CD14-positive monocyte (primary cell): ENCODE measurements at regions not wholly inside any gene's neighbourhood (a gene's known extent, or its start where the extent isn't known, plus 50 kb on each side); places are given as distances from the start of the nearest gene placed in this dataset.

Source experiments
- DNase-seq, 3 donors: peaks; one replicate each; pipeline ENCODE4 v3.0.0-alpha.2; 2011 to 2022
- H2AFZ ChIP-seq: 2 replicates; pipeline ENCODE4 v1.6.0; 2012; ENCODE audit warnings: mild to moderate bottlenecking, low read depth, low read length, inconsistent platforms; ENCODE audit not compliant: insufficient read depth, poor library complexity, severe bottlenecking
- H3K27ac ChIP-seq, 2 donors: 1 replicate in 1 of 2; 2 replicates in 1 of 2; pipeline ENCODE4 v1.5.1; 2012 to 2013; ENCODE audit warnings: low read length in 2 of 2, control low read depth in 1 of 2, inconsistent platforms in 1 of 2, low read depth in 1 of 2, mild to moderate bottlenecking in 1 of 2
- H3K27me3 ChIP-seq, 2 donors: one replicate each; pipeline versions ENCODE4 v1.6.0 to v1.6.1; 2011 to 2013; ENCODE audit warnings: low read length in 2 of 2; ENCODE audit not compliant: control insufficient read depth in 2 of 2, insufficient read depth in 2 of 2
- H3K36me3 ChIP-seq, 2 donors: replicated peaks in 1 of 2; 1 replicate in 1 of 2; 2 replicates in 1 of 2; pipeline versions ENCODE4 v1.5.1 to v1.6.1; 2012 to 2013; ENCODE audit warnings: low read length in 2 of 2, control low read depth in 1 of 2, inconsistent platforms in 1 of 2, mild to moderate bottlenecking in 1 of 2; ENCODE audit not compliant: insufficient read depth in 2 of 2, control insufficient read depth in 1 of 2
- H3K4me1 ChIP-seq, 2 donors: 1 replicate in 1 of 2; 2 replicates in 1 of 2; pipeline versions ENCODE4 v1.5.1 to v1.6.1; 2012 to 2013; ENCODE audit warnings: low read length in 2 of 2, control low read depth in 1 of 2, inconsistent platforms in 1 of 2, mild to moderate bottlenecking in 1 of 2, moderate library complexity in 1 of 2; ENCODE audit not compliant: insufficient read depth in 2 of 2, control insufficient read depth in 1 of 2
- H3K4me2 ChIP-seq: replicated peaks from 2 replicates; pipeline ENCODE3; 2012; ENCODE audit warnings: low read length, moderate library complexity, mild to moderate bottlenecking; ENCODE audit not compliant: poor library complexity, severe bottlenecking; ENCODE audit errors: extremely low read depth
- H3K4me3 ChIP-seq, 3 experiments: fragments of 200-600 bp in 1 of 3; sonication (generic) in 1 of 3; replicated peaks in 1 of 3; 1 replicate in 2 of 3; 2 replicates in 1 of 3; pipeline ENCODE4 v1.5.1; 2011 to 2013; ENCODE audit warnings: low read length in 3 of 3, mild to moderate bottlenecking in 3 of 3, control low read depth in 2 of 3, low read depth in 2 of 3, inconsistent platforms in 1 of 3, moderate library complexity in 1 of 3
- H3K79me2 ChIP-seq: 2 replicates; pipeline ENCODE4 v1.6.0; 2012; ENCODE audit warnings: mild to moderate bottlenecking, control low read depth, inconsistent platforms, low read length, moderate library complexity; ENCODE audit not compliant: insufficient read depth
- H3K9ac ChIP-seq: 2 replicates; pipeline ENCODE4 v1.6.0; 2017; ENCODE audit warnings: low read length, mild to moderate bottlenecking; ENCODE audit not compliant: insufficient read depth, poor library complexity, severe bottlenecking
- H3K9me3 ChIP-seq, 2 donors: replicated peaks in 1 of 2; 1 replicate in 1 of 2; 2 replicates in 1 of 2; pipeline versions ENCODE4 v1.5.1 to v1.6.1; 2012 to 2013; ENCODE audit warnings: low read length in 2 of 2, control low read depth in 1 of 2; ENCODE audit not compliant: control insufficient read depth in 1 of 2, insufficient read depth in 1 of 2
- H4K20me1 ChIP-seq: 2 replicates; pipeline ENCODE4 v1.6.0; 2012; ENCODE audit warnings: mild to moderate bottlenecking, low read length, control low read depth, moderate library complexity; ENCODE audit not compliant: insufficient read depth
- H3K27ac Mint-ChIP-seq, 7 donors: one replicate each; pipeline ENCODE4 v1.8.0; 2020; ENCODE audit warnings: mild to moderate bottlenecking in 7 of 7, mixed read lengths in 7 of 7, moderate library complexity in 6 of 7, inconsistent platforms in 2 of 7
- H3K27me3 Mint-ChIP-seq, 3 donors: one replicate each; pipeline ENCODE4 v1.8.0; 2021 to 2022; ENCODE audit warnings: low read depth in 3 of 3, mild to moderate bottlenecking in 3 of 3, mixed read lengths in 3 of 3, moderate library complexity in 3 of 3, inconsistent platforms in 1 of 3
- H3K36me3 Mint-ChIP-seq, 2 donors: one replicate each; pipeline ENCODE4 v1.8.0; 2020; ENCODE audit warnings: mixed read lengths in 2 of 2, inconsistent platforms in 1 of 2, mild to moderate bottlenecking in 1 of 2
- H3K4me1 Mint-ChIP-seq: one replicate; pipeline ENCODE4 v1.8.0; 2020; ENCODE audit warnings: mild to moderate bottlenecking, mixed read lengths
- H3K4me3 Mint-ChIP-seq, 2 donors: one replicate each; pipeline ENCODE4 v1.8.0; 2020; ENCODE audit warnings: mild to moderate bottlenecking in 2 of 2, mixed read lengths in 2 of 2, moderate library complexity in 1 of 2
- H3K9me3 Mint-ChIP-seq, 7 donors: one replicate each; pipeline ENCODE4 v1.8.0; 2020 to 2022; ENCODE audit warnings: mixed read lengths in 7 of 7, mild to moderate bottlenecking in 6 of 7, moderate library complexity in 6 of 7, inconsistent platforms in 2 of 7
- WGBS: methylation state at CpG from one replicate; pipeline ENCODE4 v1.1.5; 2013; ENCODE audit warnings: missing lambda C conversion rate; ENCODE audit not compliant: insufficient coverage; 5-methylcytosine and 5-hydroxymethylcytosine counted together
- intact Hi-C, 2 donors: fragments of 100-400 bp; cut with micrococcal nuclease; formaldehyde crosslinking; loops; one replicate each; pipeline versions ENCODE4 v1.15.0 to v1.15.1; 2023
- TF ChIP-seq, protein P1 (sequence below): fragments of 200-600 bp; IDR thresholded peaks from one replicate; pipeline ENCODE4 v1.8.0; 2022; ENCODE audit warnings: antibody characterized with exemption, mild to moderate bottlenecking

DNA sequence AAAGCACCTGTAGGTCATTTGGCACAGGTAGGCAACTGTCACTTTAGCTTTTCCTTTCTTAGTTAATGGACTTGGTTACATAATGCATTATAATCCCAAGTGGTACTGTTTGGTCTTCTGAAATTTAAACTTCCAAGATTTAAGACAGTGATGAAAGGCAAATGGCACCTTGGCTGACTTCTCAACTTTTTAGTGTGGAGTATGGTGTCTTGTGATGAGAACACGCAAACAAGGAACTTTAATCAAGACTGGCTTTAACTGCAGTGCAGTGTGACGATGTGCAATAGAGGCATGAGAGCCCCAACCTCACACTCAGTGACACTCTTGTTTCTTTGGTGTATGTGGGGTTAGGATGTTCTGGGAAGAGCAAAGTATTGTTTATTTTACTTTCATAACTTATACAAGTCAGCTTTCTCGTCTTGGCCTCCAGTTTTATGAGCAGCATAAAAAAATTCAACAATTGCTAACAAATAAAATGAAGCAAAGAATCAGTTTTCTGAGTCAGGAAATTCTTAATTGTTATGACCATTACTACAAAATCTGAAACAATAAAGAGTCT is 171.9 kb downstream of the MAD2L1 start:
- no CpG with 5 or more reads among the region's 3 CpGs for WGBS
- Mint-ChIP-seq H3K27ac (no peak overlapping the region), H3K4me1 (no peaks in the 10 kb centered on the region), H3K36me3 (no peaks in the 10 kb centered on the region), H3K27me3 (no peaks in the 10 kb centered on the region), H3K9me3 (peaks cover 0 to 3% (median 0%) of the 10 kb centered on the region in 7 donors), H3K4me3 (no peak overlapping the region)
- no peak overlapping the region for H2AFZ ChIP-seq
- intact Hi-C loops: no loop called here
- H3K27me3 ChIP-seq: no peaks in the 10 kb centered on the region
- no peak overlapping the region for H3K4me2 ChIP-seq
- H3K9me3 ChIP-seq: no peaks in the 10 kb centered on the region
- no peaks in the 10 kb centered on the region for H3K79me2 ChIP-seq
- TF ChIP-seq, protein P1, sequence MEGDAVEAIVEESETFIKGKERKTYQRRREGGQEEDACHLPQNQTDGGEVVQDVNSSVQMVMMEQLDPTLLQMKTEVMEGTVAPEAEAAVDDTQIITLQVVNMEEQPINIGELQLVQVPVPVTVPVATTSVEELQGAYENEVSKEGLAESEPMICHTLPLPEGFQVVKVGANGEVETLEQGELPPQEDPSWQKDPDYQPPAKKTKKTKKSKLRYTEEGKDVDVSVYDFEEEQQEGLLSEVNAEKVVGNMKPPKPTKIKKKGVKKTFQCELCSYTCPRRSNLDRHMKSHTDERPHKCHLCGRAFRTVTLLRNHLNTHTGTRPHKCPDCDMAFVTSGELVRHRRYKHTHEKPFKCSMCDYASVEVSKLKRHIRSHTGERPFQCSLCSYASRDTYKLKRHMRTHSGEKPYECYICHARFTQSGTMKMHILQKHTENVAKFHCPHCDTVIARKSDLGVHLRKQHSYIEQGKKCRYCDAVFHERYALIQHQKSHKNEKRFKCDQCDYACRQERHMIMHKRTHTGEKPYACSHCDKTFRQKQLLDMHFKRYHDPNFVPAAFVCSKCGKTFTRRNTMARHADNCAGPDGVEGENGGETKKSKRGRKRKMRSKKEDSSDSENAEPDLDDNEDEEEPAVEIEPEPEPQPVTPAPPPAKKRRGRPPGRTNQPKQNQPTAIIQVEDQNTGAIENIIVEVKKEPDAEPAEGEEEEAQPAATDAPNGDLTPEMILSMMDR: no peak
- no peaks in the 10 kb centered on the region for H3K4me1 ChIP-seq
- no peak overlapping the region for H3K9ac ChIP-seq
- H3K27ac ChIP-seq: no peak overlapping the region
- no peaks in the 10 kb centered on the region for H3K36me3 ChIP-seq
- H3K4me3 ChIP-seq: no peak overlapping the region
- no peaks in the 10 kb centered on the region for H4K20me1 ChIP-seq
- no peak for DNase-seq

DNA sequence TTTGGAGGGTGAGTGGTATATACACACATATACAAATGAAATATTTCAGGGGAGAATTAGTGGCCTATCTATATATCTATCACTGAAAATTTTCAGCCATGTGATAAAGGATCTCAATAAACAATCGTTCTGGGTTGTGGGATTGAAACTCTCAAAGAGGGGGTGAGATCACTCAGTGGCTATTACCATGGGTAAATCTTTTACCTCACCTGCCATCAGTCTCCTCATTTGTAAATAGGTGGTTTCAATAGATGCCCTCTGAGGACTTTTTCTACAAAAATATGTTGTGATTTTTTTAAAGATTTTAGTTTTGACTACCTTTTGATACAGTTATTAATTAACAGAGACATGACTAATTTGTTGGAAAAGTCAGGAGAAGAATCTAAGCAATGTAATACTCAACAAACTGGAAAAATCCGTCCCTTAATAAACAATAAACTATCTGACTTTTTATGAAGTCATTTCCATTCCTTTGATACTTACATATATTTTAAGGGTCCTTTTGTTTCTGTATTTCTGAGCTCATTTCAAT is 192.8 kb downstream of the MAD2L1 start:
- Histone ChIP-seq H3K4me3 (no peak overlapping the region), H3K9ac (no peak overlapping the region), H3K27ac (no peak overlapping the region), H3K36me3 (no peaks in the 10 kb centered on the region), H3K27me3 (no peaks in the 10 kb centered on the region), H4K20me1 (no peaks in the 10 kb centered on the region), H3K4me1 (no peaks in the 10 kb centered on the region), H3K79me2 (no peaks in the 10 kb centered on the region), H3K9me3 (no peaks in the 10 kb centered on the region), H2AFZ (no peak overlapping the region), H3K4me2 (no peak overlapping the region)
- TF ChIP-seq, protein P1: no peak
- no peak for DNase-seq
- H3K9me3 Mint-ChIP-seq: peaks cover 0 to 3% (median 0%) of the 10 kb centered on the region in 7 donors
- no peak overlapping the region for H3K27ac Mint-ChIP-seq
- no peaks in the 10 kb centered on the region for H3K4me1 Mint-ChIP-seq
- no peak overlapping the region for H3K4me3 Mint-ChIP-seq
- peaks cover 0 to 1% (median 0%) of the 10 kb centered on the region in 3 donors for H3K27me3 Mint-ChIP-seq
- no peaks in the 10 kb centered on the region for H3K36me3 Mint-ChIP-seq
- WGBS: no CpG with 5 or more reads among the region's 2 CpGs
- intact Hi-C loops: no loop called here
